GM12892 (cell line): ENCODE measurements at regions not wholly inside any gene's neighbourhood (a gene's known extent, or its start where the extent isn't known, plus 50 kb on each side); places are given as distances from the start of the nearest gene placed in this dataset.

Source experiments
- POLR2A ChIP-seq: IDR thresholded peaks from 2 replicates; pipeline ENCODE4 v1.6.1; 2011; ENCODE audit warnings: low read depth, low read length, control low read depth
- POLR2AphosphoS5 ChIP-seq: IDR thresholded peaks from 2 replicates; pipeline ENCODE4 v1.6.1; 2011; ENCODE audit warnings: low read depth, low read length, control low read depth
- TAF1 ChIP-seq: IDR thresholded peaks from 2 replicates; pipeline ENCODE4 v1.6.1; 2011; ENCODE audit warnings: low read depth, mild to moderate bottlenecking, control low read depth, low read length, borderline replicate concordance

DNA sequence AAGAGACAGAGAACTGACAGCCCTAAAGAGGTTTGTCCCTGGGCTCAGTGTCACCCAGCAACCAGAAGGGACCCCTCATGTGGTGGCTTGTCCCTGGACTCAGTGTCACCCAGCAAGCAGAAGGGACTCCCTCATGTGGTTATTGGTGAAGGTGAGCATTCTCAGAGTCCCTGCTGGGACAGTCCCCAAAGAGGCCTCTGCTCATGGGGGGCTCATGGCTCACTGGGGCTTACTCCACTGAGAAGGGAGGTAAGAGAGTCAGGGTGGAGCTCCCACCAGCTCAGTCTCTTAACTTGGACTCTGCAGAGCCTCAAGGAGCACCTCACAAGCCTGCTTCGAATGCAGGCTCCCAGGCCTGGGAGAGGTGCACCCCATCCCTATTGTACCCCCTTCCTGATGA is 145.2 kb upstream of the COPS8 start:
- TF ChIP-seq POLR2A: no peak
- TF ChIP-seq POLR2AphosphoS5: no peak
- TF ChIP-seq TAF1: no peak
